ENCODE measurements at regions not wholly inside any gene's neighbourhood (a gene's known extent, or its start where the extent isn't known, plus 50 kb on each side); places are given as distances from the start of the nearest gene placed in this dataset.

DNA sequence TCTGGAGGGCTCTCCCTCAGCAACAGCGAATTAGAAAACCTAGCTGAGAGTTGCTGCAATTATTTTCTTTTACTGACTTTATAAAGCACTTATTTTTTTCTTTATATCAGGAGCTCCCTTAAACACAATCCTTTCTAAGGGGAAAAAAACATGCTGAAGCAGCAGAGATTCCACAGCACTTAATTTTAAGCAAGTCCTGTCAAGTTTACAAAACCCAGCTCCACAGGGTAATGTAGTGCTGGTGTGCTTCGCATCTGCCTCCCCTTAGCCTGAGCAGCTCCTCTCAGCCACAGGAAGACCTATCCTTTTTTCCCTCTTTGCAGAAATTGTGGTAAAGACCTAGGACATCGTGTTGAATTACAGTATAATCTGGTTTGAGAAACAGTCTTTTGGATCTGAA lies 208.1 kb upstream of the SYNDIG1 start:
- DNase-seq (ENCODE audit: low spot score), result no peak

DNA sequence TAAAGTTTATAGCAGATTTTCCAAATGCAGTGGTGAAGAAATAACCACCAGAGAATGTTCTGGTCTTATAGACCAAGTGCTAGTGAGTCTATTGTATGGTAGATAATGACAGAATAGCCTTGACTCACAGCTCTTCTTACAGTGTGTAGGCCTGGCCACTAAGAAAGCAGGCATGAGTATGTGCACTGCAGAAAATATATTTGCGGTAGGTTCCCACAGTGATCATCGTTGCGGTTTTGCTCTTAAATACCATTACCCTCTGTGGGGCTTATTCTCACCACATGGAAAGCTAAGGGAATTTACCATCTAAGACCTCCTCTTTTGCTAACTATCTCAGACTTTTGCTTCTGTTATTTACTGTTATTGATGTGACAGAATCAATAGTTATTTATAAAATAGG lies 212.3 kb upstream of the SYNDIG1 start:
- DNase-seq (ENCODE audit: low spot score), result no peak

DNA sequence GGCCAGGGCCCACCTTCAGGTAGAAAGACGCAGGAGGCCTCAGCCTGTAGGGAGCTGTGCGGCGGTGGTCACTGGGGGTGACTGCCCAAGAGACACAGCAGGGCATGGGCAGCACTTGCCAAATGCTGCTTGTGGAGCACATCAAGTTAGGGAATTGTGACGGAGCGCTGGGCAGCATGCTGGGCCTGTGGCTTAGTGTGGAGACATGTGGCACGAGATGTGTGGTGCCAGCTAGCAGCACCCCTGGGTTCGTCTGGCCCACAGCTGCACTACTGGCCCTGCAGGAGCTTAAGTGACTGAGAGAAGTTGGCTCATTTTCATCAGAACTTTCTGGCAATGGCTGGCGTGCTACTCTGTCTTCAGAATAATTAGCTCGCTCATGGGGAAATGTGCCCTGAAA lies 213.1 kb upstream of the SYNDIG1 start:
- no peak for DNase-seq (ENCODE audit: low spot score)

DNA sequence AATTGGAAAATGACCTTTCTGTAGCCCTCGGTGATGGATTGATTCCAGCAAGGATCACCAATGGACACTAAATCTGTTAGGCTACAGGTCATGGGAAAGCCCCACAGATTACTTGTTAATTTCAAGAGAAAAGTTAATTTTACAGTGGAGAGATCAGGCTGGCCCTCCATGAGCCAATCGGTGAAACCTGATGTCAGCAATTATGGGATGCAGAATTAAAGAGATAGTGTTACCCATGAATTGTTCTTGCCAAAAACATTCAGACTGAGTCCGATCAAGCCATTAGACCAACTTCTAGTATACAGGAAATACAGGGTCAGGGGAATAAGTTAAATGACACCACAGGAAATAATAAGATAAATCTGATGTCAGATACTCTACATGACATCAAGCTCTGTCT lies 214.9 kb upstream of the SYNDIG1 start:
- DNase-seq (ENCODE audit: low spot score), result no peak

GRCh38 chr20:24253321-24253720 lies 216.1 kb upstream of the SYNDIG1 start:
- no peak for DNase-seq (ENCODE audit: low spot score)

DNA sequence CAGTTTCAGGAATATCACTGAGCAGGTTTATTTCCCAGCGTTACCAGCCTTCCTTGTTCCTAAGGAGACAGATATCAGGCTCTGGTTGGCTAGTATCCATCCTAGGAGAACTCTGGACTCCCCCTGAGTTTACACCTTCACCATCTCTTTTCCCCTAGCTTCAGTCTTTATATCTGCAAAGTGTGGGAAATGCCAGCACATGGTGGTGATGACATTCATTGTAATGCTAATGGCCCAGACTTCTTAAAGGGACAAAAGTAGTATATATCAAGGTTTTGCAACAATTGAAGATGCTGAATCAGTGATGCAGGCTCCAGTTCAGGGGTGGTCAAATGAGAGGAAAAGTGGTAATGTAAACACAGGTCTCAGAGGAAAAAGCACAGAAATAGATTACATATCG lies 224.3 kb upstream of the SYNDIG1 start:
- DNase-seq (ENCODE audit: low spot score), result no peak

- no peak for DNase-seq (ENCODE audit: low spot score)
Observed at GRCh38 chr20:24242763-24243162, 226.7 kb upstream of the SYNDIG1 start.

DNA sequence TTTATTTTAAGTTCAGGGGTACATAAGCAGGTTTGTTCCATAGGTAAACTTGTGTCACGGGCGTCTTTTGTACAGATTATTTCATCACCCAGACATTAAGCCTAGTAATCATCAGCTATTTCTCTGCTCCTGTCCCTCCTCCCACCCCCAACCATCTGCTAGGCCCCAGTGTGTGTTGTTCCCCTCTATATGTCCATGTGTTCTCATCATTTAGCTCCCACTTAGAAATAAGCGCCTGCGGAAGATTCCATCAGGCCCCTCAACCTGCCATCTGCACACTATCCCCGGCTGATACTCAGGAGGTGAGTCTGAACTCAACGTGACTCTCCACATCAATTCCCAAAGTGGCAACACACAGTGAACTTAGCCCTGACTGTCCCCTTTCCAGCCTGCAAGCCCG lies 228.0 kb upstream of the SYNDIG1 start:
- DNase-seq (ENCODE audit: low spot score), result peak; percentile 34

- no peak for DNase-seq (ENCODE audit: low spot score)
Observed at GRCh38 chr20:24236963-24237362, 232.5 kb upstream of the SYNDIG1 start.

- peak; percentile 8 for DNase-seq (ENCODE audit: low spot score)
Observed at GRCh38 chr20:24236201-24236600, 233.2 kb upstream of the SYNDIG1 start.

DNA sequence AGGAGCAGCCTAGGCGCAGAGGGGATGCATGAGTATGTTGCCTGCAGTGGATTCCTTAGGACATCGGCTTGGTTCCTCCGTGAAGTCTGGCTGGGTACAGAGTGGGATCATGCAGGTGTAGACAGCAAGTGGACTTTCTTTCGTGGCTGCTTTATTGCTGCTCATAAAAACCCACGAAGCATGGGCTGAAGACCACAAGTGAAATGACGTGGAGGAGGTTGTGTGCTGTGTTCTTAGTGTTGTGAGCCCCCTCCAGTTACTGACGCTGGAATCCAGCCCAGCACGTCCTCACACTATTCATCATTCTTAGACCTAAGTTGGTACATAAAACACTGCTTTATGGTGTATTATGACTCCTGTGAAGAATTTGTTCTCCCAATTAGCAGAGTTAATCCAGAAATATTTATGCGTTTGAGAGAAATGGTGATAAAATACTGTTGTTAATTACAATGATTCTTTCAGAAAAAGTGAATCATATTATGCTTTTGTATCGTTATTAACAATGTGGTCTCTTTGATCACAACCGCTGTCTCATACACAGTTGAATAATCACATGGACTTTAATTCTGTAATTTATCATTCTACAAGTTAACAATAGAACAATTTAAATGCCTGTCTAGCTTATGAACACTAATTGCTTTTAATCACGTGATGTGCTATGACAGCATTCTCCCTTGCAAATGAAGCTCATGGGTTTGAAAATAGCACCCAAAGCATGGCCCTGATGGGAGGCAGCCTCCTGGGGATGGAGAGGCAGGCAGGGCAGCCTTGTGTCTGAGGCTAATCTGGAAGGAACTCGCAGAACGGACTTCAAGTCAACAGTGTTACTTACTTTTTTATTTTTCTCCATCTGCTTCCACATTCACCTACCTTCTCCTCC lies 233.9 kb upstream of the SYNDIG1 start:
- peak; percentile 7 for DNase-seq (ENCODE audit: low spot score)

DNA sequence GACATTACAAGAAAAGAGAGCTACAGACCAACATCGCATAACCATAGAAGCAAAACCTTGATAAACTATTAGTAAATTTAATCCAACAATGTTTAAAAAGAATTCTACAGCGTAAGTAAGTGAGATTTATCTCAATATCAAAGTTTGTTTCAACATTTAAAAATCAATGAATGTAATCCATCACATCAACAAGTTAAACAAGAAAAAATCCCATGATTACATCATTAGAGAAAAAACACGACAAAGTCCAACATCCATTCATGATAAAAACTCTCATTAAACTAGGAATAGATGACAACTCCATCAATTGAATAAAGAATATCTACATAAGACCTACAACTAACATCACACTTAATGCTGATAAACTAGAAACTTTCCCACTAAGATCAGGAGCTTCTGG lies 239.0 kb upstream of the GGTLC1 start:
- DNase-seq (ENCODE audit: low spot score), result no peak

DNA sequence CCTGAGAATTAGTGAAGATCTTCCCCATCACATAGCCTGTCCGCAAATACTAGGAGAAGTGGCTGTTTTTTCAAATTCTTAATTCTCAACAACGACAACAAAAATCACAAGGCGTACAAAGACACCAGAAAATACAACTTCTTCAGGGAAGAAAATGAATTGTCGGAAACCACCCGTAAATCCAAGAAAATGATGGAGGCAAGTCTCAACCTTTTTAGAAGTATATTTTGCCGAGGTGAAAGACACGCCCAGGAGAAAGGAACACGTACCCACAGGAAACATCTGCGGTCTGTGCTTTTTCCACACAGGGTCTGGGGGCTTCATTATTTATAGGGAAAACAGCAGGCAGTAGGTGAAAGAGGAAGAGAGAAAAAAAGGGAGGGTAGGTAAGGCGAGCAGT lies 223.9 kb upstream of the GGTLC1 start:
- DNase-seq (ENCODE audit: low spot score), result no peak

DNA sequence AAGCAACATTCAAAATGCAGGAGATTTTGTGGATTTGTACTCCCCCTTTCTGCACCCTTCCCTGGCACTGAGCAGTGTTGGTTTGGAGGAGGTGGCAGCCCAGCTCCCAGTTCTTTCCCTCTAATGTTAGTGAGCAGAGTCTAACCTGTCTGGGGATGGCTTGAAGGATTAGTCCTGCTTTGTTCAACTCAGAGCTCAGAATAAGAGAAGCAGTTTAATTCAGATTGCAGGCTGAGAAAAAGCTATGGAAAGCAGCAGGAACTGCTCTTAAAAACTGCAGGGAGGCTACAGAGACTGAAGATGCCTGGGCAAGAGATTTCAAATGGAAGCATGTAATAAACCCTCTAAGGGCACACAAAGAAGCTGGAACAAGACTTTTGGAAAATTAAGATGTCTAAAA lies 223.4 kb upstream of the GGTLC1 start:
- DNase-seq (ENCODE audit: low spot score), result no peak

- no peak for DNase-seq (ENCODE audit: low spot score)
Observed at GRCh38 chr20:24210356-24210755, 221.8 kb upstream of the GGTLC1 start.

DNA sequence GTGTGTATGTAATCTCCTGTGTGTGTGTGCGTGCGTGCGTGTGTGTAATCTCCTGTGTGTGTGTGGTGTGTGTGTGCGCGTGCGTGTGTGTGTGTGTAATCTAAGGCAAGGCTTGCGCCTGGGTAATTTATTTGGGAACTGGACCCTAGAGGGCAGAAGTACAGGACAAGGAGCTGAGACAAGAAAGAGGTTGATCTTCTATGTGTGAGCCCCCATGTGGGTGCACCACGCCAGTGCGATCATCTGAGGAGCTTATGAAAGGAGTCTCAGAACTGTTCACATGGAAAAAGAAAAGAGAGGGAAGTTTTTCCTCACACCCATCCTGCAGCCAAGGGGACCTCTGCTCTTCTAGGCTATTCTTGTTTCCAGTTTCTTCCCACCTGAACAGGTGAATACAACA lies 220.1 kb upstream of the GGTLC1 start:
- no peak for DNase-seq (ENCODE audit: low spot score)

- no peak for DNase-seq (ENCODE audit: low spot score)
Observed at GRCh38 chr20:24207803-24208300, 219.3 kb upstream of the GGTLC1 start.

- no peak for DNase-seq (ENCODE audit: low spot score)
Observed at GRCh38 chr20:24206995-24207394, 218.4 kb upstream of the GGTLC1 start.

DNA sequence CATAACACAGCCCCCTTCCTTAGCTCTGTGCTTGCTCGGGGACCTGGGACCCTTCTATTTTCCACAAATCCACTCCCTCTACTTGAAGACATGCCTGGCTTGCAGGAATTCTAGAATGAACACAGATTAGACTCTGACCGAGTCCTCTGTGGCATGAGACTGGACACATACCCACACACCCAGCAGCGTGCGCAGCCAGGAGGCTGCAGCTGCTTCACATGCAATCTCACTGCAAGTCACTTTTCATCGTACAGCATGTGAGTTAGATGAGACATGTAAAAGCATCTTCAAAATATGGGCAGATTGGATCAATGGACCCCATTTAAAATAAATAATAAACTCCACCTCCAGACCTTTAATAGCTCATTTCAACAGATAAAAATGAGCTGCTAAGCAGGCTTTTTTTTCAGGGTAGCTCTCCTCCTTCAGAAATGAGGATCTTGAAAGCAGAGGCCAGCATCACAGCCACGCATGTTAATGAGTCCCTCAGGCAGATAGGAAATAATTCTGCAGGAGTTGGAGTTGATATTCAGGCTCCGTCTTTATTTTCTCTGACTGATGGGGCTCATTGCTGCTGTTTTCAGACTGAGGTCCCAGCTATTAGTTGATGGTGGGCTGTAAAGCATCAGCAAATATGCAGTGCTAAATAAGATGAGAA lies 215.1 kb upstream of the GGTLC1 start:
- DNase-seq (ENCODE audit: low spot score), result no peak

DNA sequence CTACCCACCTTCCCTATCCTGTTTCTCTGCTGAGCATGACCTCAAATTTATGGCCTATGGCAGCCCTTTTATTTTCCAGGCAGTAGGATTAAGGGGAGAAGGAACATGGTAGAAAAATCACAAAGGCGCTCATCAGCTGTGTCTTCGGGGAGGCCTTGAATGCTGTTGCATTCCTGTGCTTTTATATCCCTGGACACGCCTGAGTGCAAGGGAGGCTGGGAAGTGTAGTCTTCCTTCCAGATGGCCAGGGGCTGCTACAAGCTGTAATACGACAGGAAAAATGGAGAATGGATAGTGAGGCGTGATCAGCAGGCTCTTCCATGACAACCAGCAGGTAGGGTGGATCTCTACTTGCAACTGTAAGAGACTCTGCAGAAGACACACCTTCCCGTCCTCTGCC lies 210.9 kb upstream of the GGTLC1 start:
- no peak for DNase-seq (ENCODE audit: low spot score)

GRCh38 chr20:24194143-24194542 lies 205.6 kb upstream of the GGTLC1 start:
- DNase-seq (ENCODE audit: low spot score), result no peak

DNA sequence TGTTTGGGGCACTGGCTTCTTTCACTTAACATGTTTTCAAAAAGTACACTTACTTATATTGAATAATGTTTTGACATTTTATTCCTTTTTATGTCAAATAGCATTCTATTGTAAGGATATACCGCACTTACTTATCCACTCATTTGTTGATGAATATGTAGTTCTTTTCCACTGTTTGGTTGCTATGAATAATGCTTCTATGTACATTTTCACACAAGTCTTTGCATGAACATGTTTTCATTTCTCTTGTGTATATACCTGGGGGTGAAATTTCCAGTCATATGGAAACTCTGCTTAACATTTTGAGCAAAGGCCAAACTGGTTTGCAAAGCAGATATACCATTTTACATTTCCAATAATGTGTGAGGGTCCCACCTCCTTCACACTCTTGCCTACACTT lies 202.3 kb upstream of the GGTLC1 start:
- DNase-seq (ENCODE audit: low spot score), result no peak

GRCh38 chr20:24185791-24186190 lies 197.2 kb upstream of the GGTLC1 start:
- DNase-seq (ENCODE audit: low spot score), result no peak

DNA sequence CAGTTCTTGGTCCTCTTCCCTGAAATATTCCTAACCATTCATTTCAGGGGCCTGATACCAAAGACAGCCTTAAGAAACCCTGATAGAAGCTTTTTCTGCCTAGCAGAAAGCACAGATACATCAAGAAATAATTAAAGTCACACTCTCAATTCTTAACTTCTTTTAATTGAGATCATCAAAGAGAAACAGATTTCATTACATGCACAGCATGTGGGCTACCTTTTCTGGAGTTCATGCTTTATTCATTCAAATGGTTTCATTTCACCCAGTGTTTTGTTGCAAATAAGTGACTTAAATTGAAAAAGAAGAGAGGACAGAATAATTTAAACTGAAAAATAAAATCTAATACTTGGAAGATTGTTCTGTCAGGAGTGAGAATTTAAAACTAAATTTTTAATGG lies 192.6 kb upstream of the GGTLC1 start:
- DNase-seq (ENCODE audit: low spot score), result no peak

All from Ammon's horn (tissue), 1 donor.